Endothelial cell of umbilical vein (primary cell): ENCODE measurements at regions not wholly inside any gene's neighbourhood (a gene's known extent, or its start where the extent isn't known, plus 50 kb on each side); places are given as distances from the start of the nearest gene placed in this dataset.

Experiments used
- BruUV-seq: library from RNA; stranded (reverse); fragments of 400-500 nt; replicated peaks from 2 replicates; lab custom pipeline; 2021; lab: Mats Ljungman, UMichigan
- CTCF ChIA-PET: fragments of 300-600, 350-600 bp; sonication (Branson Sonifier 250); formaldehyde crosslinking; loops from one replicate; lab custom pipeline; 2021; ENCODE audit warnings: antibody characterized with exemption, inconsistent platforms; lab: Charles Lee
- POLR2A ChIA-PET: fragments of 300-600, 350-600 bp; sonication (Branson Sonifier 250); formaldehyde crosslinking; loops from one replicate; lab custom pipeline; 2021; ENCODE audit warnings: antibody characterized with exemption, inconsistent platforms; lab: Charles Lee
- DNase-seq: peaks from one replicate; pipeline ENCODE4 v3.0.0-alpha.2; 2011; ENCODE audit warnings: low read depth, low spot score
- FAIRE-seq: peaks from 2 replicates; lab custom pipeline; 2011; peaks lifted over from hg19 to GRCh38; lab: Jason Lieb, UNC
- H2AFZ ChIP-seq: 2 replicates; pipeline ENCODE4 v1.6.0; 2012; ENCODE audit warnings: low read depth, low read length, control low read depth, inconsistent platforms
- H3K27ac ChIP-seq: 2 replicates; pipeline ENCODE4 v1.5.1; 2011; ENCODE audit warnings: low read depth, mild to moderate bottlenecking, control low read depth, low read length, moderate library complexity; ENCODE audit not compliant: insufficient read depth
- H3K27me3 ChIP-seq, 2 experiments: 2 replicates each; pipeline versions ENCODE4 v1.6.0 to v1.6.1; 2011; ENCODE audit warnings: low read length in 2 of 2, mixed read lengths in 1 of 2; ENCODE audit not compliant: control insufficient read depth in 2 of 2, insufficient read depth in 2 of 2
- H3K36me3 ChIP-seq, 2 experiments: 2 replicates in 1 of 2; 3 replicates in 1 of 2; pipeline ENCODE4 v1.5.1; 2011; ENCODE audit warnings: low read length in 2 of 2, mild to moderate bottlenecking in 1 of 2, moderate library complexity in 1 of 2; ENCODE audit not compliant: control insufficient read depth in 2 of 2, insufficient read depth in 2 of 2; ENCODE audit errors: extremely low read depth in 1 of 2
- H3K4me1 ChIP-seq: 3 replicates; pipeline ENCODE4 v1.5.1; 2011; ENCODE audit warnings: mild to moderate bottlenecking, low read length; ENCODE audit not compliant: control insufficient read depth, insufficient read depth; ENCODE audit errors: extremely low read depth
- H3K4me2 ChIP-seq: 2 replicates; pipeline ENCODE4 v1.6.1; 2011; ENCODE audit warnings: low read length, control low read depth, mixed read lengths; ENCODE audit not compliant: insufficient read depth
- H3K4me3 ChIP-seq, 3 experiments: fragments of 200-600 bp in 1 of 3; sonication (generic), shearing (Covaris generic) in 1 of 3; replicated peaks in 1 of 3; 2 replicates each; pipeline ENCODE4 v1.5.1; 2011 to 2016; ENCODE audit warnings: control low read depth in 3 of 3, low read length in 3 of 3, mild to moderate bottlenecking in 2 of 3, inconsistent platforms in 1 of 3, low read depth in 1 of 3, moderate library complexity in 1 of 3; ENCODE audit not compliant: insufficient read depth in 1 of 3
- H3K79me2 ChIP-seq: 2 replicates; pipeline ENCODE4 v1.6.0; 2012; ENCODE audit warnings: low read length, inconsistent platforms; ENCODE audit not compliant: control insufficient read depth, insufficient read depth
- H3K9ac ChIP-seq: replicated peaks from 2 replicates; pipeline ENCODE3; 2011; ENCODE audit warnings: low read length, control low read depth; ENCODE audit not compliant: insufficient read depth; ENCODE audit errors: extremely low read depth
- H3K9me1 ChIP-seq: replicated peaks from 3 replicates; pipeline ENCODE4 v1.6.0; 2011; ENCODE audit warnings: mild to moderate bottlenecking, low read length; ENCODE audit not compliant: control insufficient read depth, insufficient read depth; ENCODE audit errors: extremely low read depth
- H3K9me3 ChIP-seq: replicated peaks from 2 replicates; pipeline ENCODE4 v1.5.1; 2012; ENCODE audit warnings: low read length, inconsistent platforms; ENCODE audit not compliant: control insufficient read depth, insufficient read depth
- H4K20me1 ChIP-seq: replicated peaks from 2 replicates; pipeline ENCODE3; 2011; ENCODE audit warnings: mild to moderate bottlenecking, low read length; ENCODE audit not compliant: control insufficient read depth, insufficient read depth; ENCODE audit errors: extremely low read depth
- CTCF ChIP-seq, 2 donors: IDR thresholded peaks; 1 replicate in 1 of 2; 2 replicates in 1 of 2; pipeline ENCODE4 v1.5.1; 2011; ENCODE audit warnings: low read length in 2 of 2, mild to moderate bottlenecking in 2 of 2, moderate library complexity in 2 of 2, control low read depth in 1 of 2, inconsistent platforms in 1 of 2, low read depth in 1 of 2; ENCODE audit not compliant: insufficient read depth in 1 of 2; ENCODE audit errors: extremely low read depth in 1 of 2
- EZH2 ChIP-seq: IDR thresholded peaks from 2 replicates; pipeline ENCODE4 v1.6.1; 2012; ENCODE audit warnings: borderline replicate concordance, low read depth, mild to moderate bottlenecking, moderate library complexity, low read length, inconsistent platforms; ENCODE audit not compliant: severe bottlenecking
- FOS ChIP-seq: IDR thresholded peaks from 2 replicates; pipeline ENCODE4 v1.6.1; 2011; ENCODE audit warnings: mild to moderate bottlenecking, low read length, moderate library complexity, borderline replicate concordance; ENCODE audit not compliant: insufficient read depth
- GATA2 ChIP-seq: IDR thresholded peaks from 2 replicates; pipeline ENCODE4 v1.7.0; 2011; ENCODE audit warnings: low read depth, mild to moderate bottlenecking, moderate library complexity, mixed read lengths, low read length; ENCODE audit not compliant: insufficient read length, insufficient read depth
- JUN ChIP-seq: IDR thresholded peaks from 2 replicates; pipeline ENCODE4 v1.6.1; 2011; ENCODE audit warnings: borderline replicate concordance, low read depth; ENCODE audit not compliant: insufficient read length, insufficient read depth
- MAX ChIP-seq: IDR thresholded peaks from 2 replicates; pipeline ENCODE4 v1.6.1; 2011; ENCODE audit not compliant: insufficient read depth, insufficient read length
- MYC ChIP-seq: IDR thresholded peaks from one replicate; pipeline ENCODE4 v1.6.1; 2011; ENCODE audit warnings: mild to moderate bottlenecking, low read depth, low read length
- POLR2A ChIP-seq: IDR thresholded peaks from 2 replicates; pipeline ENCODE4 v1.6.1; 2012; ENCODE audit warnings: low read depth, mild to moderate bottlenecking, control low read depth, low read length
- POLR2AphosphoS5 ChIP-seq: IDR thresholded peaks from 2 replicates; pipeline ENCODE4 v1.6.1; 2012; ENCODE audit warnings: low read depth, mild to moderate bottlenecking, control low read depth, low read length, moderate library complexity; ENCODE audit not compliant: insufficient read depth
- dilution Hi-C: fragments of 300-500 bp; cut with MboI; formaldehyde crosslinking; loops from one replicate; pipeline ENCODE4 v1.15.0; 2019; ENCODE audit warnings: low sequenced_read_pairs; ENCODE audit not compliant: extremely low pct_ligation_motif_present
- intact Hi-C: fragments of 100-400 bp; cut with micrococcal nuclease; formaldehyde crosslinking; loops from one replicate; pipeline ENCODE4 v1.10.0; 2022

- H3K4me1 ChIP-seq = no peaks in the 10 kb centered on the region
- H3K4me2 ChIP-seq = no peak overlapping the region
- DNase-seq (no peak), FAIRE-seq (no peak)
- no peaks in the 10 kb centered on the region for H3K36me3 ChIP-seq
- dilution Hi-C loops (no loop called here), intact Hi-C loops (no loop called here)
- BruUV-seq = no TSS peak
- ChIA-PET POLR2A (no interaction called here), CTCF (no interaction called here)
- no peak overlapping the region for H3K27ac ChIP-seq
- no peaks in the 10 kb centered on the region for H3K27me3 ChIP-seq
- H3K79me2 ChIP-seq = no peaks in the 10 kb centered on the region
- no peak overlapping the region for H3K4me3 ChIP-seq
- H4K20me1 ChIP-seq = no peaks in the 10 kb centered on the region
- no peak for TF ChIP-seq POLR2AphosphoS5
- no peak for TF ChIP-seq CTCF (IDR thresholded peaks at IDR 0.05; ENCODE audit: extremely low read depth in 1 of 2, insufficient read depth in 1 of 2, low read depth in 1 of 2, low read length in 2 of 2)
- no peak for TF ChIP-seq POLR2A
- TF ChIP-seq EZH2 = no peak
- no peak for TF ChIP-seq MAX
- TF ChIP-seq GATA2 = no peak
- TF ChIP-seq JUN = no peak
- no peak for TF ChIP-seq MYC
- TF ChIP-seq FOS = no peak
- no peaks in the 10 kb centered on the region for H3K9me3 ChIP-seq
- no peaks in the 10 kb centered on the region for H3K9me1 ChIP-seq
- no peak overlapping the region for H3K9ac ChIP-seq
- no peak overlapping the region for H2AFZ ChIP-seq
These were observed 1310.1 kb upstream of the PCDH9 start for GRCh38 chr13:68540244-68540643.
